Activated CD4-positive, CD25-positive, alpha-beta regulatory T cell treated with anti-CD3 and anti-CD28 coated beads, Interleukin-2, amount 50 U/mL, for 16 hours (primary cell): ENCODE measurements at regions not wholly inside any gene's neighbourhood (a gene's known extent, or its start where the extent isn't known, plus 50 kb on each side); places are given as distances from the start of the nearest gene placed in this dataset.

ENCODE experiments used
- DNase-seq: peaks from one replicate; pipeline ENCODE4 v3.0.0-alpha.2; 2020; ENCODE audit warnings: low read depth, low spot score

- no peak for DNase-seq
Measured at GRCh38 chr17:77684803-77685798, 273.4 kb upstream of the TNRC6C start.

DNA sequence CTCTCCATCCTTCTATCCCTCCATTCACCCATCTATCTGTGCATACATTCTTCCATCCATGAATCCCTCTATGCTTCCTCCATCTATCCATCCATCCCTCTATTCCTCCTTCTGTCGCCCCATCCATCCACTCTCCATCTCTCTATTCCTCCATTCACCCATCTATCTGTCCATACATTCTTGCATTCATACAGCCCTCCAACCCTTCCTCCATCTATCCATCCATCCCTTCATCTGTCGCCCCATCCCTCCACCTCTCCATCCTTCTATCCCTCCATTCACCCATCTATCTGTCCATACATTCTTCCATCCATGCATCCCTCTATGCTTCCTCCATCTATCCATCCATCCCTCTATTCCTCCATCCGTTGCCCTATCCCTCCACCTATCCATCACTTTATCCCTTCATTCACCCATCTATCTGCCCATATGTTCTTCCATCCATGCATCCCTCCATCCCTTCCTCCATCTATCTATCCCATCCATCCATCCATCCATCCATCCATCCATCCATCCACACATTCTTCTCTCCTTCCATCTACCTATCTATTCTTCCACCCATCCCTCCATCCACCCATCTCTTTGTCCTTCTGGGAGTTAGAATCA lies 272.5 kb upstream of the TNRC6C start:
- no peak for DNase-seq

DNA sequence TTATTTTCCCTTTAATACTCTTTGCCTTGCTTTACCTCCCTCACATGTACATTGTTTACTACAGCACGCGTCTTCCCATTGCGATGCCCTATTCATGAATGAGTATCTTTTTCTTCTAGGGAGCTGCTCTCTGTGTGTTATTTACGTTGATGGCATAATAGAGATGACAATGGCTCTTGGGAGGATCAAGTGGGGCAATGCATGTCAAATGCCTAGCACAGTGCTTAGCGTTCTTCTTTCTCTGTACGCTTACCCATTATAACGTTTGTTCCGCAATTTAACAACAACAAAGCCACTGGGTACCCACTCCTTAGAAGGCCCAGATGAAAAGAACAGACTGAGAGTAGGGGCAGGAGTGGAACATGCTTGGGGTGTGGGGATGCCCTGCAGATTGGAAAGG lies 271.6 kb upstream of the TNRC6C start:
- DNase-seq = no peak

DNA sequence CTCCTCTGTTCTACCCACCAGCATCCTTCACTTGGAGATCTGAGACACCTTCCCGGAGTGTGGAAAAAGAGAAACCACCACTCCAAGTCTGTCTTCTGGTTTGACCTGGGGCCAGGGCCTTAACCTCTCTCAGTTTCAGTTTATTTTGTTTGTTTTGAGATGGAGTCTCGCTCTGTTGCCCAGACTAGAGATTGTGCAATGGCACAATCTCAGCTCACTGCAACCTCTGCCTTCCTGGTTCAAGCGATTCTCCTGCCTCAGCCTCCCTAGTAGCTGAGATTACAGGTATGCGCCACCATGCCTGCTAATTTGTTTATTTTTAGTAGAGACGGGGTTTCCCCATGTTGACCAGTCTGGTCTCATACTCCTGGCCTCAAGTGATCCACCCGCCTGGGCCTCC lies 271.1 kb upstream of the TNRC6C start:
- DNase-seq = no peak

DNA sequence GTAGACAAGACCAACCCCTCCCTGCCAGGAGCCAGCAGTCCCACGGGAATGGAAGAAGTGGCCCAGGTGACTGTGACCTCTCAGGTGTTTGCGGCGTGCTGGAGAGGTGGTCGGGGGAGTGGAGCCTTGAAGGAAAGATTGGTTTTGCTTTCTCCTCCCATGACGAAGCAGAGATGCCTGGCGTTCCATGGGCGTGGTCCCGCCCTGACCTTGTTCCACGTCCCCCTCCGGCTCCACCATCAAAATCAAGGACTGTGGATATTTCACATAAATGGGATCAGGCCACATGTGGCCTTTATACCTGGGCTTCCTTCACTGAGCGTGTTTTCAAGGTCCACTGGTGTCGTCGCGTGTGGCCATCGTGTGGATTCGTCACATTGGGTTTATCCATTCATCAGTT lies 270.6 kb upstream of the TNRC6C start:
- DNase-seq = no peak

GRCh38 chr17:77688369-77688768 lies 270.1 kb upstream of the TNRC6C start:
- DNase-seq = no peak

- no peak for DNase-seq
Measured at GRCh38 chr17:77690271-77691161, 268.0 kb upstream of the TNRC6C start.

- DNase-seq = no peak
Measured at GRCh38 chr17:77691216-77692085, 267.1 kb upstream of the TNRC6C start.

- DNase-seq = no peak
Measured at GRCh38 chr17:77692571-77693161, 265.8 kb upstream of the TNRC6C start.

DNA sequence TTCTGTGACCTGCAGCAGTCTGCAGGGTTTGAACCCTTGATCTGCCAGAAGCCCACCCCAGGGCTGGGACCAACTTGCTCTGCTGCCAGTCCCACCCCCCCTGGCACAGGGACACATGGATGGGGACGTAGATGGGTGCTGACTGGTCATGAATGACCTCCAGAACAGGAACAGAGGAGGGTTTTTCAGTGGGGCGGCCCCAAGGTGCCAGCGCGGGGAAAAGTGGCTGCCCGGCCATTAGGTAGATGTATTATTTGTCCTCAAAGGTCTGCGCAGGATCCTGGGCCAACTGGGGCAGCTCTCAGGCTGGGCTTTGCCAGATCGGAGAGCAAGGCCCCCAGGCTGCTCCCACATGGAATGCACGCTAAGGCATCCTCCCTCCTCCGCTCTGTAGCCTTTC lies 265.2 kb upstream of the TNRC6C start:
- DNase-seq = no peak

- DNase-seq = no peak
Measured at GRCh38 chr17:77693776-77694175, 264.7 kb upstream of the TNRC6C start.

DNA sequence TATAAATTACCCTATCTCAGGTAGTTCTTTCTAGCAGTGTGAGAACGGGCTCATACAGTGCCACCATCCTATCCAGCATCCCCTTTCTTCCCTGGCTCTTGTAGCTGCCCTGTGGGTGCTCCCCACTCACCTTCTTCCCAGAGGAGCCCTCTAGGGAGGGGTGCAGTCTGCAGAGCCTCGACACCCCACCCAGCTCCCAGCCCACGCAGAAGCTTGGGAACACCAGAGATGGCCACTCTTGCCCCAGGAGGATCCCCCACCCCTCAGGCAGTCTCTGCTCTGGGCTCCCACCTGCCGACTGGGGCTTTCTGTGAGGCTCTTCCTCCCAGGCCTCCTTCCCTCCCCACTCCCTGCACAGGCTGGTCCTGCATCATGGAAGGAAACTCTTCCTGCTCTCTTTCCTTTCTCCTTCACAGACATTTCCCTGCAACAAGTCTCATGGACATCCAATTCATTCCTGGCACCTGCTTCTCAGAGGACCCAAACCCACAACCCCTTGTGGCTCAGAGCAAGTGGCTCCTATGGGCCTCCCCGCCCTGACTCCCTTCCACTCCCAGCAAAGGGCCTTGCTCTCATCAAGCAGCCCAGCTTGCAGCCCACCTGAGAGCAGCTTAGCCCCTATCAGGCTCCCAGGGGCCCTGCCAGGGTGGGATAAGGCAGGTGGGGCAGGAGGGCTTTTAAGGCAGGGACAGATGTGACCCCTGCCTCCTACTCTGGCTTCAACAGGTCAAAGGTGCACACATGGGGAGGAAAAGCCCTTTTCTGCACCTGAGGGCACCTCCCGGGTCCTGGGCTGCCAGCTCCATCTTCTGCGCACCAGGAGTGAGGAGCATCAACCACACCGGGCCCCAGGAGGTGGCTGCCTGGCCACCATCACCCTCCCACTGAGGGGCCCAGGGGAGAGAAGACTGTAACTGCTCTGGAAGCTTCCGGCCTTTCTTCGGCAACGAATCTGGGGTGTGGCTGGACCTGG lies 263.8 kb upstream of the TNRC6C start:
- DNase-seq = no peak

- no peak for DNase-seq
Measured at GRCh38 chr17:77695386-77695785, 263.1 kb upstream of the TNRC6C start.

DNA sequence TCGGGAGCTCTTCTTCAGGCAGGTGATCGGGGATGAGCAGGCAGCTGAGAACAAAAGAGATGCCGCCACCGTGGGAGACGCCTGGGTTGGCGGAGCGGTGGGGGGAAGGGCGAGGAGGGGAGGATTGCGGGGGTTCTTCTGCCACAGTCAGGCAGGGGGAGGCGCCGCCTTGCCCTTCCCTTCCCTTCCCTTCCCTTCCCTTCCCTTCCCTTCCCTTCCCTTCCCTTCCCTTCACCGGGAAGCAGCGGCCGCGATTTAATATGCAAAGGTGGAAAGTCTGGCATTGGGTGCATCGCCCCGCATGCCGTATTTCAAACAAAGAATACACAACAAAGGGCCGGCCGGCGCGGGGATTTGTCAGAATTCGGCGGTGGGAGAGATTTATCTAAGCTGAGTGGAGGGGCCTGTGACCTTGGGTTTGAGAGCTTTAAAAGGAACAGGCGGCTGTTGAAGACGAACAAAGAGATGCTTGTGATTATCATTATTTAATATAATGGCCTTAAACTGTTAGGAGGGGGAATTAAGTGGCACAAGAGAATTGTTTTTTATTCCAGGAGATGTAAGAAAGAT lies 262.3 kb upstream of the TNRC6C start:
- no peak for DNase-seq

GRCh38 chr17:77696721-77697460 lies 261.6 kb upstream of the TNRC6C start:
- no peak for DNase-seq

DNA sequence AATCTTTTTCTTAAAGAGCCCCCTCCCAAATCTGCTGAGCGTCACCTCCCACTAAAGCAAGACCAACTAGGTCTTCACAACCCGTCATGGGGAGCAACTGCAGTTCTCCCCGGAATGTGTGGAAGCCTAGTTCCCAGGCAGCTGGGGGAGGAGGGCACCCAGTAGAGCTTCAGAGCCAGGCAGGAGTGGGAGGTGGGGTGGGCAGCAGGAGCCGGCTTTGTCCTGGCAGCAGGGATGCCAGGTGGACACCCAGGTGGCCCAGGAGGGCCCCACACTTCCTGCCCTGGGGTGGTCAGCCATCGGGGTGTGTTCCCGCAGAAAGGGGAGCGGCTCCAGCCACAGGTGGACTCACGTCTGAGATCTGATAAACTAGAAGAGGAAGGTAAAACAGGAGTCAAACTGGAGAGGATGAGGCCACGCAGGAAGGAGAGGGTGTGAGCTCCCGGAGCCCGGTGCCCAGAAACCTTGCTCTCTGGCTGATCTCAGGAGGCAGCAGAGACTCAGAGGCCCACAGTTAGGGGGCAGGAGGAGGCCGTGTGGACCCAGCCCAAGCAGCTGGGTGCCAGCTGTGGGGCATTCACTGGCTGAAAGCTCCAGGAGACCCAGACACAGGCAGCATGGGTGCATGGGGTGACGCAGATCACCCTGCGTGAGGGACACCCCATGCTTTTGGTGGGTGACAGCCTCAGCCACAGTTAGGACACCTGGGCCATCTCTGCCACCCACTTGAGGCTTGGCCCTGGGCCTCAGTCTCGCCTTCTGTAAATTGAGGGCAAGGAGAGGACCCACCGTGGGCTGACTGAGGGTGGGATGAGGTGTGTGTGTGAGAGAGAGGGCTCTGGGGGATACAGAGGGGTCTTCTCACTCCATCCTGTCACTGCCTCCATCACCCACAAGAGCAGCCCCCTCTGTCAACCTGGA lies 260.8 kb upstream of the TNRC6C start:
- DNase-seq = no peak

- DNase-seq = no peak
Measured at GRCh38 chr17:77698903-77699623, 259.4 kb upstream of the TNRC6C start.
